Suppressor macrophage (primary cell): ENCODE measurements at regions not wholly inside any gene's neighbourhood (a gene's known extent, or its start where the extent isn't known, plus 50 kb on each side); places are given as distances from the start of the nearest gene placed in this dataset.

Experiments
- DNase-seq, 4 experiments: peaks; one replicate each; pipeline ENCODE4 v3.0.0-alpha.2; 2020 to 2022

DNA sequence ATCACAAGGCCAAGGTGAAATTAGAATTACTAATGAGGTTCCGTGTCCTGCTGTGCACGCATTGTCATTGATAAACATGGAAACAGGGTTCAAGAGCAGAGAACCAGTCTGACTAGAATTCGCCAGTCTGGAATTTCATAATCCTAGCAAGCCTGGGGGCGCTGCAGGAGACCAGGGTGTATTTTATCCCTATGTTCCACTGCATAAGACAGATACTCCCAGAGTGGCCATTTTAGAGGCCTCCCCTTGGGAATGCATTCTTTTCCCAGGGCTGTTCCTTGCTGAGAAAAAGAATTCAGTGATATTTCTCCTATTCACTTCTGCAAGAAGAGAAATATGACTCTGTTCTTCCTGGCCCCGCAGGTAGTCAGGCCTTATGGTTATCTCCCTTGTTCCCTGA, 1387.7 kb downstream of the MAT2B start:
- no peak for DNase-seq

DNA sequence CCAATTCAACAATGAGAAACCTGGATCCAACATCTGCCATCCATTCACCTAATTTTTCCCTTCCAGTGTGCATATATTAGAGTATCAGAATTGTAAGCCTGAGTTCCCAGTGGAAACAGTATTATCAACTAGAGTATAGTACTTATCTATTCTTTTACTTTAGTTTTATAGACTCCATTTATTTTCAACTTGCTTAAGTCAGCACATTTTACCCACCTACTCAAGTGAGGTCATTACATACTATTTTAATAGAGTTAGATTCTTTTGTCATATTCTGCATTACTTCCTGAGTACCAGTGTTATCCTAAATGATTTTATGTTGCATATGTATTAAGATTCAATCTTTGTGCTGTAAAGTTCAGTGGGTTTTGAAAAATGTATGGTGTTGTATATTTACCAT, 1393.3 kb downstream of the MAT2B start:
- no peak for DNase-seq

DNA sequence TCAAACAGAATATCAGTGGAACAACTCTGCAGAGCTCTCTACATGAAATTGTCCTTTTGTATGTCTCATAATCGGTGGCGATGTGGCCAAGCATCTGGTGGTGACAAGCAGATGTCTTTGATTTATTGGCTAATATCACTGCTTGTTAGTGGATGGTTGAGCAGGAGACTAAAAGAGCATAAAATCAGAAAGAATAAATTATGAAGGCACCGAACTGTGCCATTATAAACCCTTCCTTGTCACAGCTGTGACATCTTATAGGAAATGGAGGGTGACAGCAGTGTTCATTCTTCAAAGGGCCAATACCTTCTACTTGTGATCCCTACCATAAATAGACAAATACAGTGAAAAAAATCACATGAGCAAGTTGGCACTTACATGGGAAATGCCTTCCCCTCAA, 1404.3 kb downstream of the MAT2B start:
- no peak for DNase-seq

- no peak for DNase-seq
Observed at GRCh38 chr5:164921722-164922121, 1416.3 kb downstream of the MAT2B start.

DNA sequence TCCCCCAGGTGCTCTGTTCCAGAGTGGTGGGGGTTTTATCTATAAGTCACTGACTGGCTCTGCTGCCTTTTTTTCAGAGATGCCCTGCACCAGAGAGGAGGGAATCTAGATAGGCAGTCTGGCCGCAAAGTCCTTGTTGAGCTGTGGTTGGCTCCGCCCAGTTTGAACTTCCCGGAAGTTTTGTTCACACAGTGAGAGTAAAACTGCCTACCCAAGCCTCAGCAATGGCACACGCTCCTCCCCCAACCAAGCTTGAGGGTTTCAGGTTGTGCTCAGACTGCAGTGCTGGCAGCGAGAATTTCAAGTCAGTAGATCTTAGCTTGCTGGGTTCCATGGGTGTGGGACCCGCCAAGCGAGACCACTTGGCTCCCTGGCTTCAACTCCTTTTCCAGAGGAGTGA, 1428.6 kb downstream of the MAT2B start:
- DNase-seq, result no peak

DNA sequence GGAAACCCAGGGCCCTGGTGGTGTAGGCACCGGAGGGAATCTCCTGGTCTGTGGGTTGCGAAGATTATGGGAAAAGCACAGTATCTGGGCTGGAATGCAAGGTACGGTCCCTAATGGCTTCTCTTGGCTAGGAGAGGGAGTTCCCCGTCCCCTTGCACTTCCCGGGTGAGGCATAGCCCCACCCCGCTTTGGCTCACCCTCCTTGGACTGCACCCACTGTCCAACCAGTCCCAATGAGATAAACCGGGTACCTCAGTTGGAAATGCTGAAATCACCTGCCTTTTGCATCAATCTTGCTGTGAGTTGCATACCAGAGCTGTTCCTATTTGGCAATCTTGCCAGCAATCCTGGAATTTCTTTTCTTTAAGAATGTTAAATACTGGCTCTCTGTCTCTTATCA, 1429.1 kb downstream of the MAT2B start:
- no peak for DNase-seq

- DNase-seq, result no peak
Observed at GRCh38 chr5:164941132-164941531, 1435.7 kb downstream of the MAT2B start.

GRCh38 chr5:164950927-164951326, 1445.5 kb downstream of the MAT2B start:
- DNase-seq, result no peak

- DNase-seq, result no peak
Observed at GRCh38 chr5:164951570-164951969, 1446.2 kb downstream of the MAT2B start.

GRCh38 chr5:164958688-164959087, 1453.3 kb downstream of the MAT2B start:
- DNase-seq, result peak in 1 of 4 experiments; percentile 28

DNA sequence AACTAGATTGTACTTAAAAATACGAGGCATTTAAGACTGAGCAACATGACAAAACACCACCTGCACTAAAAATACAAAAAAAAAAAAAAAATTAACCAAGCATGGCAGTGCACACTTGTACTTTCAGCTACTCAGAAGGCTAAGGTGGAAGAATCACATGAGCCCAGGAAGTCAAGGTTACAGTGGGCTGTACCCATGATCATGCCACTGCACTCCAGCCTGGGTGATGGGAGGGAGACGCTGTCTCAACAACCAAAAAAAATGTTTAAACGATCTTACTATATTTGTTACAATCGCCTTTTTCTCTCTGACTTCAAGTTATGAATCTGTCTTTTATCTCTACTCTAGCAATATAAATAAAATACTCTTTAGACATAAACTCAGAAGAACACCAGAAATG, 1454.3 kb downstream of the MAT2B start:
- DNase-seq, result no peak

- DNase-seq, result no peak
Observed at GRCh38 chr5:164962329-164962961, 1457.0 kb downstream of the MAT2B start.

GRCh38 chr5:164966611-164967010, 1461.2 kb downstream of the MAT2B start:
- no peak for DNase-seq

DNA sequence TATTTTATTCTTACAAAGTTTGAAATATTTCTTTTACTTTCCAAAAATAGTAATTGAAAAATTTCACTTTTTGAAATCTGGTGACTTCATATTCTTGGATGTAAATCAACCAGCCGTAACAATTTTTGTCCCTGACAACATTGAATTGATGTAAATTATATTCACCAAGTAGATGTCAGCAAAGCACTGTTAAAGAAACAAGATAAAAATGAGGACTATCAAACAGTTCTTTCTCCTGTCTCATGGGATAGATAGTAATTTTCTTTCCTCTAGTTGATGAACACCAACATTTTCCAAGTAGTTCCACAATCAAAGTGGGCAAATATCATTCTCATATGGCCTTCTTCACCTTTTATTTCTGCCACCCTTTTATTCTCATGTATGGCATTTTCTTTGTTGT, 1461.9 kb downstream of the MAT2B start:
- DNase-seq, result no peak

DNA sequence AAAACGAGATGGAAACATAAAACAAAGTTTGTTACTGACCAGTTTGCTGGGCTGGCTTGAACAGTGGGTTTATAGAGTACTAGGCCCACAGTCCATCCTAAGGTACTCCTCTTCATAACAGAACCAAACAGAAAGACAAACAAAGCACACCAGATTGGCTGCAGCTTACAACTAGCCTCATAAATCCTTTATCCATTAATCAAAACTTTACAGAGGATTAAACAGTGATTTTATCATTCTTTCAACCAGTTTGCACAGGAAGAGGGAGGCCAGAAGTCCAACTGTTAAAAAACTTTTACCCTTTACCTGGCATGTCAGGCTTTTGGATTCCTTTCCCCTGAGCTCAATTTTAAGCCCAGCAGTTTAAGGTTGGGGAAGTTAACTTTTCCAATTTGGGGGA, 1467.6 kb downstream of the MAT2B start:
- no peak for DNase-seq

GRCh38 chr5:164975986-164976385, 1470.6 kb downstream of the MAT2B start:
- DNase-seq, result no peak

- no peak for DNase-seq
Observed at GRCh38 chr5:164980480-164980879, 1475.1 kb downstream of the MAT2B start.

DNA sequence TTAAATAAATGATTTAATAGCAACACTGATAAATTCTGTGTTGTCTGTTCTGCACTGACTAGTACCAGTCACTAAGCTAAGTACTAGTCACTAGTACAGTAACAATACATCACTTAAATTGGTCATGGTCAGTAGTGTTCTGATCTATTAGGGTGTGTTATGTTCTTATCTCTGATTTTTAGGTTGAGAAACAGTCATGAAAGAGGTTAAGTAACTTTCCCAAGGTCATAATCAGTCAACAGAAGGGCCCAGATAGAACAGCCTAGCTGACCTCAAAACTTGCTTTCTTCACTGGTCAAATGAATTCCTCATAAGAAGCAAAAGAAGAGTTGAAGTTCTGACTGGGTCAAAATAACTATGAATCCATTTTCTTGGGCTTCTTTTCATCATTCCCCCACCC, 1492.7 kb downstream of the MAT2B start:
- no peak for DNase-seq

DNA sequence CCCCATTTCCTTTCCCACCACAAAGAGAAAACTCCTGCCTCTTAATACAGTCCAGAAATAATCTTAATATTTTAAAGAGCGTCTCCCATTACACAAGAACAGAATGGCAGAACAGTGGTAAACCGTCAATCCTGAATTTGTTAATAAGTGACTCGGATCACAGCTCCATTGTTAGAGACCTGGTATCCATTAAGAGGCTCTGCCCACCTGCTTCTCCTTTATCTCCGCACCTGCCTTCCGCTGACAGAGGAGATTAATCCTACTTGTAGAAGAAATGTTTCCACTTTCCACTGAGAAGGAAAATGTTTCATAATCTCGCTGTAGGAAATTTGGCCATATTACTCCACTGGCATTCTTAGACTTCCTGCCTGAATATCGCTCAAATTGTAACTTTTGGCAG, 1493.2 kb downstream of the MAT2B start:
- DNase-seq, result no peak

DNA sequence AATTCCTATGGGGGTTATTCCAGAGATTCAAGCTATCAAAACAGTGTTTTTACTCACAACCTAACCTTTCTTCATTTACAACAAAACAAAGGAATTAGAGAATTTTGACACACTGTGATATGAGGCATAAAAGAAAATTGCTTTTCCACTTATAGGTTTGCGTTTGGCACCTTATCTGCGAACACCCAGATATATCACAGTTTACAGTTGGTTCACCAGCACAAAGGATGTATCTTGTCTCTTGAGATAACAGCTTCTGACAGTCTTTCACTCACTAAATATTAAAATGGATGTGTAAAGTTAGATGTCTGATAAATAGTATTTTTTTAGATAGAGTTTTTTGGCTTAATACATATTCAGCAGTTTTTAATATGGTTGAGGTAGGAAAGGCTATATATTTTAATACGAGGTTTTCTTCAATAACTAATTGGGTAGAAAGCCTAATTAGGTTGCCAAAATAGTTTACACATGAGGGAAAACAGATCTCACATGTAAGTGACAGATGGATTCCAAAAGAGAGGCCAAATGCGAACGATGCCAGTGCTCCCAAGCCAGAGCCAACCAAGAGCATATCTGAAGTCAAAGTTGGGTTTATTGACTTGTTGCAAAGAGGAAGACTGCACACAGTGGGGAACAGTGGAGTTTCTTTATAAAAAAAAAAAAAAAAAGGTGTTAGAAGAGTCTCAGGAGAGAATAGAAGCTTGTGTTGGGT, 1495.2 kb downstream of the MAT2B start:
- no peak for DNase-seq

DNA sequence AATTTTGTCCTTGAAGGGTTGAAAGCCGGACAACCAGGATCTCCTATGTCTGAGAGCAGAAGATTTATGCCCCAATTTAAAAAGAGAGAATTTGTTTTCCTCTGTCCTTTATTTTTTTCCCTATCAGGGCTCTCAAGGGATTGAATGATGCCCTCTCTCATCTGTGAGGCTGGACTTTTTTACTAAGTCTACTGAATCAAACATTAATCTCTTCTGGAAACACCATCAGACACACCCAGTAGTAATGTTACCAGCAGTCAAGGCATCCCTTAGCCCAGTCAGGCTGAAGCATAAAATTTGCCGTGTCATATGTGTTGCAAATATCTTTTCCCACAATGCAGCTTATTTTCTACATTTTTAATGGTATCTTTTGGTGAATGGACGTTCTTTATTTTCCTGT, 1497.9 kb downstream of the MAT2B start:
- DNase-seq, result no peak

DNA sequence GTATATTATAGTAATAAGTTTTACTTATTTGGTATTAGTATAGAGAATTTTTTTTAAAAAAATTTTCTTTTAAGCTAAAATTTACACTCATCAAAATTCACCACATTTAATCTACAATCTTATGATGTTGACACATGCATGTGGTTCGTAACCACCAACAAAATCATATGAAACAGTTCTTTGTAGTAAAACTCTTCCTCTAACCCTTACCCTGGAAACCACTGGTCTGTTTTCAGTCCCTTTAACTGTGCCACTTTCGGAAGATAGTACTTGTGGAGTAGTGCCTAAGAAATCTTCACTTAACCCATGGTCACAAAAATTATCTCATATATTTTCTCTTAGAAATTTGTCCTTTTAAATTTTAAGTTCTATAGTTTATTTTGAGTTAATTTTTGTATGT, 1498.8 kb downstream of the MAT2B start:
- no peak for DNase-seq

DNA sequence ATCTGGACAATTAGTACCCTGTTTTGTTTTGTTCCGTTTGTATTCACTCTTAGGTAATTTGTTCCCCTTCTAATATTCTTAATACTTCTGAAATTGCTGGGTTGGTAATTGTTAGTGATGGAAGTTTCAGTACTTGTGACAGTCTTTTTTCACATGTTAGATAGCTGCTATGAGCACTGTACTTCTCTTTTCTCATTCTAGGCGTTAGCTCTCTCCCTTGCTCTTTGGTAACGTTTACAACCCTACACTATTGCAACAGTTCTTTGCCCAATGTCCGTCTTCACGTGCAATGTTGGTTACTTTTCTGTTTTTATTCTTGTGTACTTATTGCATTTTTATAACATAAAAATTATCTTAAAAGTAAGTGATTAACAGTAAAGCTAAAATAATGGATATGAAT, 1509.0 kb downstream of the MAT2B start:
- DNase-seq, result peak; percentile 45 to 80 (median 64)

GRCh38 chr5:165015126-165015525, 1509.7 kb downstream of the MAT2B start:
- DNase-seq, result peak; percentile 1 to 59 (median 30)

DNA sequence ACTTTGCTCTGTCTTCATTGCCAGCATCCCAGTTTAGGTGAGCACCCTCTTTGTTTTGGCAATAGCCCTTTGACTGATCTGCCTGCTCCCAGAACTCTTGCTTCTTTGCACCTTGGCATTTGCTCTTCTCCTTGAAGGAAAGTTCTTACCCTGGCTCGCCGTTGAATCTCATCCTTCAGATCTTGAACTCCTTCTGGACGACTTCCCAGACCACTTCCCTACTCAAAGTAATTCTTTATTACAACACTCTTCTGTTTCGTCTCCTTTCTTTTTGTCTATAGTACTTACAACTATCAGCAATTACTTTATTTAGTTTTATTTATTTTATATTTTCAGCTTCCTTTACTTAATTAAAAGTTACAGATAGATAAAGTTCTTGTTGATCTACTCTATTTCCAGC, 1510.1 kb downstream of the MAT2B start:
- DNase-seq, result peak; percentile 1 to 37 (median 10)
